Activated CD4-positive, alpha-beta T cell treated with anti-CD3 and anti-CD28 coated beads for 36 hours (primary cell): ENCODE measurements at regions not wholly inside any gene's neighbourhood (a gene's known extent, or its start where the extent isn't known, plus 50 kb on each side); places are given as distances from the start of the nearest gene placed in this dataset.

ENCODE experiments used
- ATAC-seq: fragments of 200-7000 bp; cut with Tn5 transposase; one replicate; pipeline ENCODE4 v1.10.0; 2021; ENCODE audit warnings: mild to moderate bottlenecking, moderate library complexity
- CTCF ChIA-PET: fragments of 350-600 bp; sonication (Branson Sonifier 250); formaldehyde crosslinking; loops from one replicate; lab custom pipeline; 2021; ENCODE audit warnings: antibody characterized with exemption; lab: Charles Lee
- POLR2A ChIA-PET: fragments of 350-600 bp; sonication (Branson Sonifier 250); formaldehyde crosslinking; loops from one replicate; lab custom pipeline; 2021; ENCODE audit warnings: antibody characterized with exemption, inconsistent platforms; lab: Charles Lee
- DNase-seq: peaks from one replicate; pipeline ENCODE4 v3.0.0-alpha.2; 2020
- H3K27ac Mint-ChIP-seq: one replicate; pipeline ENCODE4 v1.8.0; 2021; ENCODE audit warnings: mixed read lengths
- H3K27me3 Mint-ChIP-seq: one replicate; pipeline ENCODE4 v1.8.0; 2021; ENCODE audit warnings: mixed read lengths
- H3K36me3 Mint-ChIP-seq: one replicate; pipeline ENCODE4 v1.8.0; 2021; ENCODE audit warnings: low read depth, mixed read lengths
- H3K4me1 Mint-ChIP-seq: one replicate; pipeline ENCODE4 v1.8.0; 2021; ENCODE audit warnings: mixed read lengths
- H3K4me3 Mint-ChIP-seq: one replicate; pipeline ENCODE4 v1.8.0; 2021; ENCODE audit warnings: mild to moderate bottlenecking, moderate library complexity, mixed read lengths
- H3K9me3 Mint-ChIP-seq: one replicate; pipeline ENCODE4 v1.8.0; 2021; ENCODE audit warnings: low read depth, mixed read lengths
- intact Hi-C, 2 experiments: fragments of 100-400 bp; cut with DNase I in 1 of 2; cut with micrococcal nuclease in 1 of 2; formaldehyde crosslinking; loops; one replicate each; pipeline versions ENCODE4 v1.14.2 to v1.15.1; 2022 to 2024; cut with DNase I, micrococcal nuclease

GRCh38 chr7:131893631-131894340 lies 337.4 kb upstream of the PODXL start:
- Mint-ChIP-seq H3K27ac (no peak overlapping the region), H3K4me1 (peaks cover 5% of the 10 kb centered on the region), H3K27me3 (peaks cover 16% of the 10 kb centered on the region), H3K9me3 (no peaks in the 10 kb centered on the region), H3K4me3 (no peak overlapping the region), H3K36me3 (no peaks in the 10 kb centered on the region)
- DNase-seq (no peak), ATAC-seq (no peak)
- intact Hi-C loops: no loop called here
- ChIA-PET POLR2A (no interaction called here), CTCF (no interaction called here)

GRCh38 chr7:131890176-131890575 lies 333.7 kb upstream of the PODXL start:
- no peak for DNase-seq
- POLR2A ChIA-PET: no interaction called here
- intact Hi-C loops: no loop called here
- Mint-ChIP-seq H3K4me1 (no peaks in the 10 kb centered on the region), H3K27ac (no peak overlapping the region), H3K4me3 (no peak overlapping the region), H3K36me3 (peaks cover 2% of the 10 kb centered on the region), H3K9me3 (peaks cover 7% of the 10 kb centered on the region), H3K27me3 (peaks cover 12% of the 10 kb centered on the region)
- no peak for ATAC-seq
- CTCF ChIA-PET: interaction anchor here (0.6 kb wide), 1 partner anchor 194 kb away, joined by 3 read pairs; no protein-coding TSS in a partner anchor

- H3K9me3 Mint-ChIP-seq: peaks cover 9% of the 10 kb centered on the region
- ChIA-PET CTCF (interaction anchor here (0.6 kb wide), 1 partner anchor 194 kb away, joined by 3 read pairs; no protein-coding TSS in a partner anchor), POLR2A (no interaction called here)
- no peaks in the 10 kb centered on the region for H3K4me1 Mint-ChIP-seq
- H3K27me3 Mint-ChIP-seq: peaks cover 8% of the 10 kb centered on the region
- DNase-seq (no peak), ATAC-seq (no peak)
- H3K36me3 Mint-ChIP-seq: peaks cover 2% of the 10 kb centered on the region
- intact Hi-C loops: no loop called here
- no peak overlapping the region for H3K4me3 Mint-ChIP-seq
- no peak overlapping the region for H3K27ac Mint-ChIP-seq
Measured at GRCh38 chr7:131889572-131890150, 333.2 kb upstream of the PODXL start.

- peaks cover 9% of the 10 kb centered on the region for H3K9me3 Mint-ChIP-seq
- ChIA-PET POLR2A (no interaction called here), CTCF (no interaction called here)
- no peak for DNase-seq
- no peaks in the 10 kb centered on the region for H3K4me1 Mint-ChIP-seq
- no peak overlapping the region for H3K4me3 Mint-ChIP-seq
- intact Hi-C loops: no loop called here
- peaks cover 2% of the 10 kb centered on the region for H3K36me3 Mint-ChIP-seq
- no peak for ATAC-seq
- H3K27ac Mint-ChIP-seq: no peak overlapping the region
- H3K27me3 Mint-ChIP-seq: peaks cover 3% of the 10 kb centered on the region
Measured at GRCh38 chr7:131883769-131884168, 327.3 kb upstream of the PODXL start.

GRCh38 chr7:131883196-131883595 lies 326.8 kb upstream of the PODXL start:
- POLR2A ChIA-PET: no interaction called here
- intact Hi-C loops: no loop called here
- Mint-ChIP-seq H3K36me3 (peaks cover 2% of the 10 kb centered on the region), H3K9me3 (peaks cover 9% of the 10 kb centered on the region), H3K4me1 (no peaks in the 10 kb centered on the region), H3K4me3 (no peak overlapping the region), H3K27me3 (peaks cover 3% of the 10 kb centered on the region), H3K27ac (no peak overlapping the region)
- ATAC-seq (no peak), DNase-seq (no peak)
- CTCF ChIA-PET: interaction anchor here (0.8 kb wide), 1 partner anchor 547 kb away, joined by 3 read pairs; no protein-coding TSS in a partner anchor

- CTCF ChIA-PET: no interaction called here
- no peak for DNase-seq
- ATAC-seq: no peak
- intact Hi-C loops: no loop called here
- no peak overlapping the region for H3K27ac Mint-ChIP-seq
- H3K4me1 Mint-ChIP-seq: no peaks in the 10 kb centered on the region
- POLR2A ChIA-PET: no interaction called here
- peaks cover 3% of the 10 kb centered on the region for H3K27me3 Mint-ChIP-seq
- peaks cover 2% of the 10 kb centered on the region for H3K36me3 Mint-ChIP-seq
- H3K4me3 Mint-ChIP-seq: no peak overlapping the region
- peaks cover 9% of the 10 kb centered on the region for H3K9me3 Mint-ChIP-seq
Measured at GRCh38 chr7:131882321-131882720, 325.9 kb upstream of the PODXL start.

GRCh38 chr7:131880078-131880477 lies 323.6 kb upstream of the PODXL start:
- DNase-seq (no peak), ATAC-seq (no peak)
- H3K27me3 Mint-ChIP-seq: peaks cover 3% of the 10 kb centered on the region
- H3K36me3 Mint-ChIP-seq: no peaks in the 10 kb centered on the region
- CTCF ChIA-PET: interaction anchor here (3.0 kb wide), 1 partner anchor 21 kb away, joined by 11 read pairs; no protein-coding TSS in a partner anchor
- no peaks in the 10 kb centered on the region for H3K4me1 Mint-ChIP-seq
- intact Hi-C loops: no loop called here
- H3K9me3 Mint-ChIP-seq: peaks cover under 1% of the 10 kb centered on the region
- no peak overlapping the region for H3K4me3 Mint-ChIP-seq
- POLR2A ChIA-PET: no interaction called here
- no peak overlapping the region for H3K27ac Mint-ChIP-seq

- Mint-ChIP-seq H3K36me3 (no peaks in the 10 kb centered on the region), H3K9me3 (no peaks in the 10 kb centered on the region), H3K4me3 (no peak overlapping the region), H3K27ac (no peak overlapping the region), H3K4me1 (no peaks in the 10 kb centered on the region), H3K27me3 (peaks cover 3% of the 10 kb centered on the region)
- ATAC-seq (no peak), DNase-seq (no peak)
- ChIA-PET CTCF (interaction anchor here (3.0 kb wide), 1 partner anchor 20 kb away, joined by 11 read pairs; no protein-coding TSS in a partner anchor), POLR2A (no interaction called here)
- intact Hi-C loops: no loop called here
Measured at GRCh38 chr7:131879424-131879823, 323.0 kb upstream of the PODXL start.

DNA sequence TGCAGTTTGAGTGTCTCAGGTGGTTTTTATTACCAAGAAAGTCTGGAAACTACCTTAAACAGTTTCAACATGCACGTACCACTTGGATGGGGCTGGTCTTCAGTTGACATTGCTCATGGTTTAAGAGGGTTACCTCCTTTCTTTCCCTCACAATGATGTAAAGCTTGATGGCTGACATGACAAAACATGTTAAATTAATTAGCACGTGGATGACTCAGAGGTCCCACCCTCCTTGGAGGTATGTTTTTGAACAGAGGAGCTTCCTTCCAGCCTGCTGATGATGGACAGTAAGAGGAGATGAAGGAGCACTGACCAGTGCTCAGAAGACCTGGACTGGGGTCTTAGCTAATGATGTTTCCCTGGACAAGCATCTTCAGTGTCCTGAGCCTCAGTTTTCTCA lies 322.3 kb upstream of the PODXL start:
- intact Hi-C loops: no loop called here
- no peaks in the 10 kb centered on the region for H3K36me3 Mint-ChIP-seq
- ChIA-PET CTCF (interaction anchor here (3.0 kb wide), 1 partner anchor 19 kb away, joined by 11 read pairs; no protein-coding TSS in a partner anchor), POLR2A (no interaction called here)
- peaks cover 4% of the 10 kb centered on the region for H3K27me3 Mint-ChIP-seq
- no peaks in the 10 kb centered on the region for H3K4me1 Mint-ChIP-seq
- DNase-seq (no peak), ATAC-seq (no peak)
- no peak overlapping the region for H3K4me3 Mint-ChIP-seq
- H3K9me3 Mint-ChIP-seq: no peaks in the 10 kb centered on the region
- no peak overlapping the region for H3K27ac Mint-ChIP-seq

- intact Hi-C loops: no loop called here
- ChIA-PET POLR2A (no interaction called here), CTCF (no interaction called here)
- Mint-ChIP-seq H3K4me3 (no peak overlapping the region), H3K4me1 (no peaks in the 10 kb centered on the region), H3K27ac (no peak overlapping the region), H3K9me3 (no peaks in the 10 kb centered on the region), H3K36me3 (no peaks in the 10 kb centered on the region), H3K27me3 (peaks cover 18% of the 10 kb centered on the region)
- ATAC-seq (no peak), DNase-seq (no peak)
Measured at GRCh38 chr7:131873581-131873980, 317.2 kb upstream of the PODXL start.

GRCh38 chr7:131869986-131870385 lies 313.6 kb upstream of the PODXL start:
- H3K36me3 Mint-ChIP-seq: no peaks in the 10 kb centered on the region
- no peak for ATAC-seq
- intact Hi-C loops: no loop called here
- H3K27ac Mint-ChIP-seq: no peak overlapping the region
- H3K27me3 Mint-ChIP-seq: peaks cover 18% of the 10 kb centered on the region
- no peaks in the 10 kb centered on the region for H3K4me1 Mint-ChIP-seq
- no peak for DNase-seq
- no peak overlapping the region for H3K4me3 Mint-ChIP-seq
- ChIA-PET POLR2A (no interaction called here), CTCF (no interaction called here)
- H3K9me3 Mint-ChIP-seq: no peaks in the 10 kb centered on the region
